ENCODE measurements at regions not wholly inside any gene's neighbourhood (a gene's known extent, or its start where the extent isn't known, plus 50 kb on each side); places are given as distances from the start of the nearest gene placed in this dataset.

- TF ChIP-seq POU6F1 (CRISPR knock-in tag; IDR thresholded peaks at IDR 0.05; ENCODE audit: borderline replicate concordance, low read depth) (no peak), GLIS3 (CRISPR knock-in tag; IDR thresholded peaks at IDR 0.05) (no peak), OSR1 (CRISPR knock-in tag; IDR thresholded peaks at IDR 0.05) (no peak)
Observed at GRCh38 chr1:199122532-199123311, 483.9 kb downstream of the PTPRC start (continued).

GRCh38 chr1:199123615-199124014, 484.8 kb downstream of the PTPRC start:
- TF ChIP-seq ZC3H10 (CRISPR knock-in tag; IDR thresholded peaks at IDR 0.05), result no peak
- TF ChIP-seq OSR1 (CRISPR knock-in tag; IDR thresholded peaks at IDR 0.05), result peak; percentile 90; the same call in 1 of the 2 replicates
- TF ChIP-seq ZNF8 (CRISPR knock-in tag; IDR thresholded peaks at IDR 0.05), result no peak
- ATAC-seq, result peak; percentile 47; the same call in 2 of the 3 replicates

- TF ChIP-seq CREB5 (CRISPR knock-in tag; IDR thresholded peaks at IDR 0.05; ENCODE audit: low read depth) (no peak), ZC3H10 (CRISPR knock-in tag; IDR thresholded peaks at IDR 0.05) (peak; percentile 25; the same call in 1 of the 2 replicates)
- no peak for ATAC-seq
Observed at GRCh38 chr1:199124351-199124750, 485.5 kb downstream of the PTPRC start.

- ATAC-seq, result no peak
- TF ChIP-seq ZNF565 (CRISPR knock-in tag; conservative IDR thresholded peaks at IDR 0.05; ENCODE audit: low read depth) (no peak), TOX (CRISPR knock-in tag; IDR thresholded peaks at IDR 0.05; ENCODE audit: borderline replicate concordance) (peak; percentile 12; the same call in 1 of the 2 replicates), GLIS3 (CRISPR knock-in tag; IDR thresholded peaks at IDR 0.05) (no peak), ZFP30 (CRISPR knock-in tag; IDR thresholded peaks at IDR 0.05) (no peak), RARB (CRISPR knock-in tag; IDR thresholded peaks at IDR 0.05) (no peak)
Observed at GRCh38 chr1:199129247-199129646, 490.4 kb downstream of the PTPRC start.

GRCh38 chr1:199132006-199132405, 493.2 kb downstream of the PTPRC start:
- ATAC-seq, result no peak
- TF ChIP-seq CREB5 (CRISPR knock-in tag; IDR thresholded peaks at IDR 0.05; ENCODE audit: low read depth) (no peak), TOX (CRISPR knock-in tag; IDR thresholded peaks at IDR 0.05; ENCODE audit: borderline replicate concordance) (no peak), RARB (CRISPR knock-in tag; IDR thresholded peaks at IDR 0.05) (no peak), POU6F1 (CRISPR knock-in tag; IDR thresholded peaks at IDR 0.05; ENCODE audit: borderline replicate concordance, low read depth) (no peak), ZNF70 (CRISPR knock-in tag; IDR thresholded peaks at IDR 0.05) (no peak), BACH2 (CRISPR knock-in tag; IDR thresholded peaks at IDR 0.05; ENCODE audit: borderline replicate concordance) (no peak), GLIS3 (CRISPR knock-in tag; IDR thresholded peaks at IDR 0.05) (no peak), TSHZ2 (CRISPR knock-in tag; IDR thresholded peaks at IDR 0.05) (no peak), ARNTL (CRISPR knock-in tag; IDR thresholded peaks at IDR 0.05; ENCODE audit: borderline replicate concordance, low read depth) (no peak)
